ENCODE measurements at regions not wholly inside any gene's neighbourhood (a gene's known extent, or its start where the extent isn't known, plus 50 kb on each side); places are given as distances from the start of the nearest gene placed in this dataset.

DNA sequence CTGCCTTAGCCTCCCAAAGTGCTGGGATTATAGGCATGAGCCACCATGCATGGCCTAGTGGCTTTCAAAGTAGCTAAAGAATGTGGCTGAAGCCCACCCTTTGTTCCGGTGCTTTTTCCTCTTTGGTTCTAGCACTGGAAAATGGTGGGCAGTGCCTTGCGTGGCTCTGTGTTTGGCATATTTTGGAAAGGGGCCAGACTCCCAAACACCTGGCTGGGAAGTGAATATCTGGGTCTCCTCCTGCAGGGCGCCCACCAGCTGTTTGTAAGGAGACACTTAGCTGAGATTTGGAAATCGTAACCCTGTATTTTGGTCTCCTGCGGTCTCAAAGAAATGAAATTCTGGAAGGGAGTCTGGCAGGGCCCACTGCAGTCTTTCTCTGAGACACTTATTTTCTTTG lies 336.4 kb downstream of the IL20RB start:
- TF ChIP-seq, protein P1, sequence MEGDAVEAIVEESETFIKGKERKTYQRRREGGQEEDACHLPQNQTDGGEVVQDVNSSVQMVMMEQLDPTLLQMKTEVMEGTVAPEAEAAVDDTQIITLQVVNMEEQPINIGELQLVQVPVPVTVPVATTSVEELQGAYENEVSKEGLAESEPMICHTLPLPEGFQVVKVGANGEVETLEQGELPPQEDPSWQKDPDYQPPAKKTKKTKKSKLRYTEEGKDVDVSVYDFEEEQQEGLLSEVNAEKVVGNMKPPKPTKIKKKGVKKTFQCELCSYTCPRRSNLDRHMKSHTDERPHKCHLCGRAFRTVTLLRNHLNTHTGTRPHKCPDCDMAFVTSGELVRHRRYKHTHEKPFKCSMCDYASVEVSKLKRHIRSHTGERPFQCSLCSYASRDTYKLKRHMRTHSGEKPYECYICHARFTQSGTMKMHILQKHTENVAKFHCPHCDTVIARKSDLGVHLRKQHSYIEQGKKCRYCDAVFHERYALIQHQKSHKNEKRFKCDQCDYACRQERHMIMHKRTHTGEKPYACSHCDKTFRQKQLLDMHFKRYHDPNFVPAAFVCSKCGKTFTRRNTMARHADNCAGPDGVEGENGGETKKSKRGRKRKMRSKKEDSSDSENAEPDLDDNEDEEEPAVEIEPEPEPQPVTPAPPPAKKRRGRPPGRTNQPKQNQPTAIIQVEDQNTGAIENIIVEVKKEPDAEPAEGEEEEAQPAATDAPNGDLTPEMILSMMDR (IDR thresholded peaks at IDR 0.05): no peak
- TF ChIP-seq POLR2A (IDR thresholded peaks at IDR 0.05): no peak
